ENCODE measurements at regions not wholly inside any gene's neighbourhood (a gene's known extent, or its start where the extent isn't known, plus 50 kb on each side); places are given as distances from the start of the nearest gene placed in this dataset.

DNA sequence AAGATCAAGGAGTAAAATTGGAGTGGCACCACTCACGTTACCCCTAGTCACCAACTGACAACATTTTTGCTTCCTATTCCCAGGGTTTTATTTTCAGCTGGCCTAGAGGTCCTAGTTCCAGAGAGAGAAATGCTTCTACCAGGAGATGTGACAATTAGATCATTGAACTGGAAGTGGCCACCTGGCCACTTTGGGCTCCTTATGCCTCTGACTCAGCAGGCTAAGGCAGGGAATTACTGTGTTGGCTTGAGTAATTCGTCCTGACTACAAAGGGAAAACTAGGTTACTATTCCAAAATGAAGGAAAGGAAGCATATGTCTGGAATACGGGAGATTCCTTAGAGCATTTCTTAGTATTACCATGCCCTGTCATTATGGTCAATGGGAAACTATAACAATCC lies 831.6 kb upstream of the NDST4 start:
- Histone ChIP-seq H3K4me1 (no peaks in the 10 kb centered on the region), H3K27me3 (no peaks in the 10 kb centered on the region), H3K27ac (no peak overlapping the region), H3K4me3 (no peak overlapping the region), H3K9me3 (no peaks in the 10 kb centered on the region), H3K36me3 (no peaks in the 10 kb centered on the region)
- TF ChIP-seq, protein P1, sequence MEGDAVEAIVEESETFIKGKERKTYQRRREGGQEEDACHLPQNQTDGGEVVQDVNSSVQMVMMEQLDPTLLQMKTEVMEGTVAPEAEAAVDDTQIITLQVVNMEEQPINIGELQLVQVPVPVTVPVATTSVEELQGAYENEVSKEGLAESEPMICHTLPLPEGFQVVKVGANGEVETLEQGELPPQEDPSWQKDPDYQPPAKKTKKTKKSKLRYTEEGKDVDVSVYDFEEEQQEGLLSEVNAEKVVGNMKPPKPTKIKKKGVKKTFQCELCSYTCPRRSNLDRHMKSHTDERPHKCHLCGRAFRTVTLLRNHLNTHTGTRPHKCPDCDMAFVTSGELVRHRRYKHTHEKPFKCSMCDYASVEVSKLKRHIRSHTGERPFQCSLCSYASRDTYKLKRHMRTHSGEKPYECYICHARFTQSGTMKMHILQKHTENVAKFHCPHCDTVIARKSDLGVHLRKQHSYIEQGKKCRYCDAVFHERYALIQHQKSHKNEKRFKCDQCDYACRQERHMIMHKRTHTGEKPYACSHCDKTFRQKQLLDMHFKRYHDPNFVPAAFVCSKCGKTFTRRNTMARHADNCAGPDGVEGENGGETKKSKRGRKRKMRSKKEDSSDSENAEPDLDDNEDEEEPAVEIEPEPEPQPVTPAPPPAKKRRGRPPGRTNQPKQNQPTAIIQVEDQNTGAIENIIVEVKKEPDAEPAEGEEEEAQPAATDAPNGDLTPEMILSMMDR (IDR thresholded peaks at IDR 0.05), result no peak
- TF ChIP-seq POLR2AphosphoS5 (IDR thresholded peaks at IDR 0.05) (no peak), POLR2A (IDR thresholded peaks at IDR 0.05) (no peak), EP300 (IDR thresholded peaks at IDR 0.05) (no peak)
- no peak for DNase-seq (ENCODE audit: low spot score in 2 of 2)
- 81% methylated on average over 3 of the region's 3 CpGs for WGBS

DNA sequence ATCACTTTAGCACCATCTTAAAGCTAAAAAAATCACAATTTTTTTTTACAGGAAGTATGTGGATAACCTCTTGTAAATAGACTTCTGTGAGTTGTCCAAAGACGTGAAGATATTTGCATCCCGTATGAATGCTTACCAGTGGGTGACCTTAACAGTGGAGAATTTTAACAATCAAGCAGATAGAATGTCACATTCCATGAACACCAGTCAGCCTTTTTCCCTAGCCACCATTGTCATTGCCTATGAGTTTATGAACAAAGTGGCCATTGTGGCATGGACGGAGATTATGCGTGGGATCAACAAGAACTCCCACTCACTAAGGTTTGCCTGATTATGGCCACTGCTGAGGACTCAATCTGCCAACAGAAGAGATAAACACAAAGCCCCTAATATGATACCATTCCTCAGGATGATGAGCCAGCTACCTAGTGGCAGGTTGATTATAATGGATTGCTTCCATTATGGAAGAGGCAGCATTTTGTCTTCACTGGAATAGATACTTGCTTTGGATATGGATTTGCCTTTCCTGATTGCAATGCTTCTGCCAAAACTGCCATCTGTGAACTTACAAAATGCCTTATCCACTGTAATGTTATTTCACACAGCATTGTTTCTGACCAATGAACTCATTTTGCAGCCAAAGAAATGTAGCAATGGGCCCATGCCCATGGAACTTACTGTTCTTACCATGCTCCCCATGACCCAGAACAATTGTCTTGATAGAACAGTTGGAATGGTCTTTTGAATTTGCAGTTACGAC lies 830.9 kb upstream of the NDST4 start:
- Histone ChIP-seq H3K36me3 (no peaks in the 10 kb centered on the region), H3K4me1 (no peaks in the 10 kb centered on the region), H3K4me3 (no peak overlapping the region), H3K9me3 (no peaks in the 10 kb centered on the region), H3K27me3 (no peaks in the 10 kb centered on the region), H3K27ac (no peak overlapping the region)
- WGBS, result 83% methylated on average over 5 of the region's 5 CpGs
- DNase-seq (ENCODE audit: low spot score in 2 of 2), result no peak
- no peak for TF ChIP-seq POLR2A (IDR thresholded peaks at IDR 0.05)
- TF ChIP-seq POLR2AphosphoS5 (IDR thresholded peaks at IDR 0.05), result no peak
- TF ChIP-seq EP300 (IDR thresholded peaks at IDR 0.05), result no peak
- TF ChIP-seq, protein P1 (IDR thresholded peaks at IDR 0.05), result no peak

DNA sequence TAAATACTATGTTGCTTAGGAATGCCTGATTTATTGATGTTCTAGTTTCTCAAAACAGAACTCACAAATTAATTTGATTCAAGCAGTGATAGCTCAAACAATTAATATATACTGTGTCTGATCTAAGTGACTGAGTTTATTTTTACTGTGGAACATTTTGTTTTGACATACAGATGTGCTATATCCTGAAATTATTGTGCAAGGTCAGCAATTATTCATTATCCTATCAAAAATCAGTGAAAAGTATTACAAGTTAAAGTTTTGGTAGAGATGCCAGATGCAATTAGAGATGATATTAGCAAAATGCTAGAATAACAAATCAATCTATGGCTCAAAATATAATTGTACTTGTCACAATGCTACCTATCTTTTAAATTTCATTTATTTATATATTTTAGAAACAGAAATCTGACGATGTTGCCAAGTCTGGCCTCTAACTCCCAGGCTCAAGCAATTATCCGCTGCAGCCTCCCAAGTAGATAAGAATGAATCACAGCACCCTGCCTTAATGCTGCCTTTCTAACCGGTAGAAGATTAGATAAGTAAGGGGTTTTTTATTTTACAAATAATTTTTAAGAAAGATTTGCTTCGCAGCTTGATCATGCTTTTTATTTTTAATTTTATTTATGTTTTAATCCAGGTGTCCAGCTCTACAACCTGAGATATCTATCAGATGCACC lies 825.5 kb upstream of the NDST4 start:
- DNase-seq (ENCODE audit: low spot score in 2 of 2), result no peak
- Histone ChIP-seq H3K27me3 (no peaks in the 10 kb centered on the region), H3K36me3 (no peaks in the 10 kb centered on the region), H3K27ac (no peak overlapping the region), H3K9me3 (no peaks in the 10 kb centered on the region), H3K4me3 (no peak overlapping the region), H3K4me1 (no peaks in the 10 kb centered on the region)
- TF ChIP-seq POLR2A (IDR thresholded peaks at IDR 0.05) (no peak), POLR2AphosphoS5 (IDR thresholded peaks at IDR 0.05) (no peak), EP300 (IDR thresholded peaks at IDR 0.05) (no peak)
- TF ChIP-seq, protein P1 (IDR thresholded peaks at IDR 0.05), result no peak
- WGBS, result 66% methylated on average over 4 of the region's 4 CpGs

DNA sequence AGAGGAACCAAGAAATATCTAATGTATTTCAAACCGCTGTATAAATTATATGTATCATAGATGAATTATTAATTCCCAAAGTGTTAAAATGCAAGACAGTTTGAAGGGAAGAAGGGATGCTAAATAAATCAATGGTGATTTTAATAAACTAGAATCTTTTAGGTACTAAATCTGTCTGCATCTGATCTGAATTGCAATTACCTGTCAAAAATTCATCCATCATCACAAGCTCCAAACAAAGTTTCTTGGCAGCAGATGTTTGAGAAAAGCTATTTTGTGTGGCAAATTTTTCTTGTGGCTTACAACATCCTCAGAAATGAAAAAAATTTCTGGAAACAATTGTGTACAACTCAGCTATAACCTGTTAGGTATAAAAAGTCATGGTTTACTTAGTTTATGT lies 816.0 kb upstream of the NDST4 start:
- no peak for DNase-seq (ENCODE audit: low spot score in 2 of 2)
- no peak overlapping the region for H3K4me3 ChIP-seq
- H3K4me1 ChIP-seq, result no peaks in the 10 kb centered on the region
- TF ChIP-seq POLR2A (IDR thresholded peaks at IDR 0.05) (no peak), POLR2AphosphoS5 (IDR thresholded peaks at IDR 0.05) (no peak), EP300 (IDR thresholded peaks at IDR 0.05) (no peak)
- TF ChIP-seq, protein P1 (IDR thresholded peaks at IDR 0.05), result no peak
- H3K27me3 ChIP-seq, result no peaks in the 10 kb centered on the region
- 42% methylated on average over 1 of the region's 1 CpG for WGBS
- H3K36me3 ChIP-seq, result no peaks in the 10 kb centered on the region
- H3K9me3 ChIP-seq, result no peaks in the 10 kb centered on the region
- H3K27ac ChIP-seq, result no peak overlapping the region

DNA sequence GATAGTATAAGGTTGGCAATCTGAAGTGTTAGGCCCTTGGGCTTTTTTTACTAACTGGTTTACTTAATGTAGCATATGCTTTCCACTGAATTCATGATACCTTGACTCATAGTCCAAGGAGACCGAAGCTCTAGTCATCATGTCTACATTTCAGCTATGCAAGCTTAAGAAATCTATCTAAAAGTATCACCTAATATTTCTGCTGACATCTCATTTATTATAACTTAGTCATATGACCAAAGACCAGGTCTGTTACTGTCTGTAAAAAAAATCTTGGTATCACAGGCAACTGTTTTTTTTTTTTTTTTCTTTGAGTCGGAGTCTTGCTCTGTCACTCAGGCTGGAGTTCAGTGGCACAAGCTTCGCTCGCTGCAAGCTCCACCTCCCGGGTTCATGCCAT lies 814.0 kb upstream of the NDST4 start:
- H3K27ac ChIP-seq, result no peak overlapping the region
- DNase-seq (ENCODE audit: low spot score in 2 of 2), result no peak
- H3K4me1 ChIP-seq, result no peaks in the 10 kb centered on the region
- TF ChIP-seq POLR2A (IDR thresholded peaks at IDR 0.05) (no peak), POLR2AphosphoS5 (IDR thresholded peaks at IDR 0.05) (no peak), EP300 (IDR thresholded peaks at IDR 0.05) (no peak)
- TF ChIP-seq, protein P1 (IDR thresholded peaks at IDR 0.05), result no peak
- no peak overlapping the region for H3K4me3 ChIP-seq
- WGBS, result 86% methylated on average over 5 of the region's 5 CpGs
- no peaks in the 10 kb centered on the region for H3K27me3 ChIP-seq
- H3K9me3 ChIP-seq, result no peaks in the 10 kb centered on the region
- H3K36me3 ChIP-seq, result no peaks in the 10 kb centered on the region

Measured in suprapubic skin (tissue), 4 donors.